Colonic mucosa (tissue), 4 donors: ENCODE measurements at regions not wholly inside any gene's neighbourhood (a gene's known extent, or its start where the extent isn't known, plus 50 kb on each side); places are given as distances from the start of the nearest gene placed in this dataset.

Experiments
- DNase-seq: peaks from one replicate; pipeline ENCODE4 v3.0.0-alpha.2; 2020
- H3K27ac ChIP-seq: fragments of 200-600 bp; one replicate; pipeline ENCODE4 v1.8.0; 2021
- H3K27me3 ChIP-seq: fragments of 200-600 bp; one replicate; pipeline ENCODE4 v1.8.0; 2021
- H3K36me3 ChIP-seq: fragments of 200-600 bp; one replicate; pipeline ENCODE4 v1.8.0; 2021
- H3K4me1 ChIP-seq: fragments of 200-600 bp; one replicate; pipeline ENCODE4 v1.8.0; 2021; ENCODE audit warnings: mild to moderate bottlenecking
- H3K4me3 ChIP-seq: fragments of 200-600 bp; one replicate; pipeline ENCODE4 v1.8.0; 2021
- H3K9ac ChIP-seq, 2 donors: one replicate each; pipeline ENCODE4 v1.7.0; 2013; ENCODE audit warnings: control low read depth in 2 of 2, low read depth in 2 of 2, low read length in 2 of 2
- H3K9me3 ChIP-seq: fragments of 200-600 bp; one replicate; pipeline ENCODE4 v1.8.0; 2021
- CTCF ChIP-seq: fragments of 200-600 bp; IDR thresholded peaks from one replicate; pipeline ENCODE4 v1.8.0; 2022; ENCODE audit warnings: antibody characterized with exemption, mild to moderate bottlenecking
- intact Hi-C: fragments of 100-400 bp; cut with DNase I; formaldehyde crosslinking; loops from one replicate; pipeline ENCODE4 v1.14.1; 2022
- donor health status: healthy.
- donor health status: DM: no; HTN: no; CAD: no.
- donor health status: DM: no; HTN: no; CAD: no.

DNA sequence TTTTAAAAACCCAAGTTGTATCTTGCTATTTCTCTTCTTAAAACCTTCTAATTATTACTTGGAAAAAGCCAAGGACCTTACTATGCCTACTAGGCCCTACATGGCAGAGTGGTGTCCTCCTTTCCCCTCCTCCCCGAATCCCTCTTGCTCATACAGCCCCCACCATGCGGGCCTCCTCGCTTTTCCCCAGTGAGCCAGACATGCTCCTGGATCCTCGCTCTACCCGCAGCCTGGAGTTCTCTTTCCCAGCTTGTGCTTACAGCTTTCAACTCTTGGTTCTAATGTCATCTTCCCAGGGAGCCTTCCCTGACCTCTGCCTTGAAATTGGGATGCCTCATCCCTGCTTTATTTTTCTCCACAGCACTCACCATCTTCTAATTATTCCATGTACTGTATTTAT lies 111.8 kb upstream of the TLE3 start:
- Histone ChIP-seq H3K9ac (no peak overlapping the region), H3K27ac (no peak overlapping the region), H3K4me1 (no peaks in the 10 kb centered on the region), H3K4me3 (no peak overlapping the region), H3K9me3 (no peaks in the 10 kb centered on the region), H3K36me3 (no peaks in the 10 kb centered on the region), H3K27me3 (no peaks in the 10 kb centered on the region)
- no peak for TF ChIP-seq CTCF
- intact Hi-C loops, result no loop called here
- no peak for DNase-seq

GRCh38 chr15:70208332-70208731 lies 110.6 kb upstream of the TLE3 start:
- DNase-seq, result no peak
- TF ChIP-seq CTCF, result no peak
- H3K27me3 ChIP-seq, result no peaks in the 10 kb centered on the region
- no peak overlapping the region for H3K4me3 ChIP-seq
- no peak overlapping the region for H3K9ac ChIP-seq
- no peak overlapping the region for H3K27ac ChIP-seq
- no peaks in the 10 kb centered on the region for H3K4me1 ChIP-seq
- H3K9me3 ChIP-seq, result no peaks in the 10 kb centered on the region
- intact Hi-C loops, result no loop called here
- no peaks in the 10 kb centered on the region for H3K36me3 ChIP-seq

DNA sequence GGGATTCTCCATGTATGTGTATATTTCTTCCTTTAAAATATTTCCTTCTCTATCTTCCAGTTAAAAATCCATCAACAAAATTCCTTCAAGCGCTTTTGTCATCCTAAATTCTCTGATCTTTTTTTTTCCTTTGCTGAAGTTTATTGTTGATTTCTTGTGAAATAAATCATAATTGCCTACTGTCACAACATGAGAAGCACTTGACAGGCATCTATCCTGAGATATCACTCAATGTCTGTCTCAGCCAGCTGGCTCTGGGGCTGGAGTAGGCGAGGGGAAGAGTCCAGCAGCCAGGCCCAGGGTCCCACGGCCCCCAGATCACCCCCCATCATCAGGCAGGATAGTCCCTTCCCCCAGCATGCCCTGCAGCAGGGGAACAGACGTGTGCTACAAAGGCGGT lies 109.0 kb upstream of the TLE3 start:
- H3K9me3 ChIP-seq, result no peaks in the 10 kb centered on the region
- no peaks in the 10 kb centered on the region for H3K4me1 ChIP-seq
- DNase-seq, result no peak
- no peak overlapping the region for H3K9ac ChIP-seq
- H3K27ac ChIP-seq, result no peak overlapping the region
- H3K36me3 ChIP-seq, result no peaks in the 10 kb centered on the region
- intact Hi-C loops, result no loop called here
- no peak overlapping the region for H3K4me3 ChIP-seq
- H3K27me3 ChIP-seq, result no peaks in the 10 kb centered on the region
- TF ChIP-seq CTCF, result no peak

DNA sequence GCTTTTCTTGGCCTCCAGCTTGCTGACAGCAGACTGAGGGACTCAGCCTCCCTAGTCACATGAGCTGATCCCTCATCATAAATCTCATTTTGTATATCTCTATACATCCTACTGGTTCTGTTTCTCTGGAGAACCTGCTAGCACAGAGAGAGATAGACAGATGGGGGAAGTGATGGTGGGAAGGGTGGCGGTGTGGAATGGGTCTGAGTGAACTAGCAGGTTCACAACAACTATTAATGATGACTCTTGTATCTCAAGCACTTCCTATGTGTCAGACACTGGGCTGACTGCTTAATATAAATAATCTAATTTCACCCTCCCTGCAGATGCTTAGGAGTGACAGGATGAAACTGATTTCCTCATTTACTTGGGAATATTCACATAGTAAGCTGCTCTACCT lies 106.9 kb upstream of the TLE3 start:
- no peaks in the 10 kb centered on the region for H3K27me3 ChIP-seq
- H3K9me3 ChIP-seq, result no peaks in the 10 kb centered on the region
- no peaks in the 10 kb centered on the region for H3K36me3 ChIP-seq
- no peak for DNase-seq
- H3K4me3 ChIP-seq, result no peak overlapping the region
- no peak overlapping the region for H3K27ac ChIP-seq
- H3K4me1 ChIP-seq, result no peaks in the 10 kb centered on the region
- intact Hi-C loops, result no loop called here
- TF ChIP-seq CTCF, result no peak
- no peak overlapping the region for H3K9ac ChIP-seq

DNA sequence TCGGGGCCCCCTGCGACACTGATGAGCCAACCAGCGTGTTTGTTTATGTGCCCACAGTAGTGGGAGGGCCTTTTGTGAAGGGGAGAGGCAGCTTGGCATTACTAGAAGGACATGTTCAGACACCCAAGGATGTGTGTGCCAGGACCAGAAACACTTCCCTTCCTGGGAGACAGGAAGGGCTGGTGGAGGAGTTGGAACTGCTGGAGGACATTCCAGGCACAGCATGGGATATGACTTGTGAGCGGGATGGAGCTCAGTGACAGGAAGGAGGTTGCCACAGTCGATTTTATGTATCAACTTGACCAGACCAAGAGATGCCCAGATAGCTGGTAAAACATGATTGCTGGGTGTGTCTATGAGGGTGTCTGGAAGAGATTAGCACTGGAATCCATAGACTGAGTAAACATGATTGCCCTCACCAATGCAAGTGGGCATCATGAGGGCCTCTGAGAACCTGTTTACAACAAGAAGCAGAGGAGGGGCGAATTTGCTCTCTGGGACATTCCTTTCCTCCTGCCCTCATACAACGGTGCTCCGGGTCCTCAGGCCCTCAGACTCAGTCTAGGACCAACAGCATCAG lies 106.4 kb upstream of the TLE3 start:
- Histone ChIP-seq H3K9me3 (no peaks in the 10 kb centered on the region), H3K36me3 (no peaks in the 10 kb centered on the region), H3K4me1 (no peaks in the 10 kb centered on the region), H3K9ac (no peak overlapping the region), H3K4me3 (no peak overlapping the region), H3K27ac (no peak overlapping the region), H3K27me3 (no peaks in the 10 kb centered on the region)
- no peak for TF ChIP-seq CTCF
- no peak for DNase-seq
- intact Hi-C loops, result no loop called here

GRCh38 chr15:70202756-70203155 lies 105.0 kb upstream of the TLE3 start:
- Histone ChIP-seq H3K9ac (no peak overlapping the region), H3K36me3 (no peaks in the 10 kb centered on the region), H3K9me3 (no peaks in the 10 kb centered on the region), H3K27me3 (no peaks in the 10 kb centered on the region), H3K4me3 (no peak overlapping the region), H3K27ac (no peak overlapping the region), H3K4me1 (no peaks in the 10 kb centered on the region)
- TF ChIP-seq CTCF, result no peak
- intact Hi-C loops, result no loop called here
- no peak for DNase-seq
